NCI-H2196 treated with DMSO at 0.1 percent for 48 hours (cell line): ENCODE measurements at regions not wholly inside any gene's neighbourhood (a gene's known extent, or its start where the extent isn't known, plus 50 kb on each side); places are given as distances from the start of the nearest gene placed in this dataset.
"Not testable (repeated sequence)": the region's sequence is repeated elsewhere in the genome, so short reads cannot be mapped to it uniquely, and the experiment has no call there.

Experiments used
- DNase-seq: peaks from one replicate; lab custom pipeline; 2025; ENCODE audit not compliant: unreplicated experiment; lab: John Stamatoyannopoulos, UW

- DNase-seq, result not testable (repeated sequence)
Observed at GRCh38 chr10:30703446-30703845, 73.9 kb upstream of the LYZL2 start.

- DNase-seq, result no peak
Observed at GRCh38 chr10:30702860-30703259, 73.3 kb upstream of the LYZL2 start.

GRCh38 chr10:30701451-30702173, 72.1 kb upstream of the LYZL2 start:
- no peak for DNase-seq

- DNase-seq, result no peak
Observed at GRCh38 chr10:30697806-30698205, 68.3 kb upstream of the LYZL2 start.

GRCh38 chr10:30697221-30697620, 67.7 kb upstream of the LYZL2 start:
- DNase-seq, result not testable (repeated sequence)

GRCh38 chr10:30696416-30697185, 67.0 kb upstream of the LYZL2 start:
- DNase-seq, result not testable (repeated sequence)

GRCh38 chr10:30695481-30696236, 66.1 kb upstream of the LYZL2 start:
- not testable (repeated sequence) for DNase-seq

GRCh38 chr10:30694518-30695228, 65.1 kb upstream of the LYZL2 start:
- no peak for DNase-seq

GRCh38 chr10:30691639-30692015, 62.1 kb upstream of the LYZL2 start:
- DNase-seq, result no peak

GRCh38 chr10:30690948-30691638, 61.5 kb upstream of the LYZL2 start:
- not testable (repeated sequence) for DNase-seq

- DNase-seq, result no peak
Observed at GRCh38 chr10:30688456-30688855, 58.9 kb upstream of the LYZL2 start.

- peak; percentile 12 for DNase-seq
Observed at GRCh38 chr10:30687698-30688213, 58.2 kb upstream of the LYZL2 start.

GRCh38 chr10:30686708-30687107, 57.2 kb upstream of the LYZL2 start:
- no peak for DNase-seq

- DNase-seq, result no peak
Observed at GRCh38 chr10:30683496-30683895, 53.9 kb upstream of the LYZL2 start.

GRCh38 chr10:30682377-30683199, 53.0 kb upstream of the LYZL2 start:
- not testable (repeated sequence) for DNase-seq

- DNase-seq, result no peak
Observed at GRCh38 chr10:30680908-30681307, 51.4 kb upstream of the LYZL2 start.
